Liver (tissue), 3 donors: ENCODE measurements at regions not wholly inside any gene's neighbourhood (a gene's known extent, or its start where the extent isn't known, plus 50 kb on each side); places are given as distances from the start of the nearest gene placed in this dataset.

ENCODE experiments used
- EGR1 ChIP-seq, 2 donors: IDR thresholded peaks; 2 replicates each; pipeline ENCODE4 v1.6.1; 2016 to 2018; ENCODE audit warnings: antibody characterized with exemption in 2 of 2, low read depth in 2 of 2
- FOXA1 ChIP-seq: IDR thresholded peaks from 2 replicates; pipeline ENCODE4 v1.6.1; 2016; ENCODE audit warnings: antibody characterized with exemption
- FOXA2 ChIP-seq: IDR thresholded peaks from 2 replicates; pipeline ENCODE4 v1.6.1; 2016; ENCODE audit warnings: antibody characterized with exemption
- HNF4A ChIP-seq, 2 donors: conservative IDR thresholded peaks; 2 replicates each; pipeline ENCODE4 v1.6.1; 2016; ENCODE audit warnings: antibody characterized with exemption in 2 of 2, mild to moderate bottlenecking in 2 of 2
- JUND ChIP-seq, 2 donors: IDR thresholded peaks; 2 replicates each; pipeline ENCODE4 v1.6.1; 2016; ENCODE audit warnings: antibody characterized with exemption in 2 of 2
- RAD21 ChIP-seq, 2 donors: IDR thresholded peaks; 2 replicates each; pipeline ENCODE4 v1.6.1; 2016; ENCODE audit warnings: antibody characterized with exemption in 2 of 2, mild to moderate bottlenecking in 2 of 2
- TAF1 ChIP-seq: conservative IDR thresholded peaks from 2 replicates; pipeline ENCODE4 v1.6.1; 2016; ENCODE audit warnings: antibody characterized with exemption, mild to moderate bottlenecking
- YY1 ChIP-seq: IDR thresholded peaks from 2 replicates; pipeline ENCODE4 v1.6.1; 2016; ENCODE audit warnings: antibody characterized with exemption, mild to moderate bottlenecking
- TF ChIP-seq, protein P1 (sequence below): IDR thresholded peaks from 2 replicates; pipeline ENCODE4 v1.6.1; 2016; ENCODE audit warnings: antibody characterized with exemption
- TF ChIP-seq, protein P2 (sequence below): fragments of 150-350 bp; IDR thresholded peaks from 2 replicates; pipeline ENCODE4 v1.5.1; 2017; ENCODE audit warnings: improper control_type of control experiment, low read depth, low read length; ENCODE audit not compliant: missing input control
- TF ChIP-seq, protein P3 (sequence below): IDR thresholded peaks from 2 replicates; pipeline ENCODE4 v1.6.1; 2016; ENCODE audit warnings: antibody characterized with exemption
- TF ChIP-seq, protein P4 (sequence below): IDR thresholded peaks from 2 replicates; pipeline ENCODE4 v1.6.1; 2016; ENCODE audit warnings: antibody characterized with exemption
- TF ChIP-seq, protein P5 (sequence below): IDR thresholded peaks from 2 replicates; pipeline ENCODE4 v1.6.1; 2016; ENCODE audit warnings: antibody characterized with exemption, mild to moderate bottlenecking
- donor health status: healthy.
- donor health status: healthy.

DNA sequence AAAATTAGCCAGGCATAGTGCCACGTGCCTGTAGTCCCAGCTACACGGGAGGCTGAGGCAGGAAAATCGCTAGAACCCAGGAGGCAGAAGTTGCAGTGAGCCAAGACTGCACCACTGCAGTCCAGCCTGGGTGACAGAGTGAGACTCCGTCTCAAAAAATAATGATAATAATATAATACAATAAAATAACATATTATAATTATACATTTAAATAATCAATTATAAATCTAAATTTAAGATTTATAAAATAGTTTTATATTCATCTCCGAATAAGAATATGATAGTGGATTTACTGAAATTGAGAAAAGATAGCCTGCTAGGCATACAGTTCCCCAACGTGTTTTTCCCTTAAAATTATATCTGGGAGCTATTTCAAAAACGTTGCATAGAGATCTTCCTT is 599.6 kb downstream of the CDH18 start:
- TF ChIP-seq, protein P1, sequence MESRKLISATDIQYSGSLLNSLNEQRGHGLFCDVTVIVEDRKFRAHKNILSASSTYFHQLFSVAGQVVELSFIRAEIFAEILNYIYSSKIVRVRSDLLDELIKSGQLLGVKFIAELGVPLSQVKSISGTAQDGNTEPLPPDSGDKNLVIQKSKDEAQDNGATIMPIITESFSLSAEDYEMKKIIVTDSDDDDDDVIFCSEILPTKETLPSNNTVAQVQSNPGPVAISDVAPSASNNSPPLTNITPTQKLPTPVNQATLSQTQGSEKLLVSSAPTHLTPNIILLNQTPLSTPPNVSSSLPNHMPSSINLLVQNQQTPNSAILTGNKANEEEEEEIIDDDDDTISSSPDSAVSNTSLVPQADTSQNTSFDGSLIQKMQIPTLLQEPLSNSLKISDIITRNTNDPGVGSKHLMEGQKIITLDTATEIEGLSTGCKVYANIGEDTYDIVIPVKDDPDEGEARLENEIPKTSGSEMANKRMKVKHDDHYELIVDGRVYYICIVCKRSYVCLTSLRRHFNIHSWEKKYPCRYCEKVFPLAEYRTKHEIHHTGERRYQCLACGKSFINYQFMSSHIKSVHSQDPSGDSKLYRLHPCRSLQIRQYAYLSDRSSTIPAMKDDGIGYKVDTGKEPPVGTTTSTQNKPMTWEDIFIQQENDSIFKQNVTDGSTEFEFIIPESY, result no peak
- TF ChIP-seq, protein P2, sequence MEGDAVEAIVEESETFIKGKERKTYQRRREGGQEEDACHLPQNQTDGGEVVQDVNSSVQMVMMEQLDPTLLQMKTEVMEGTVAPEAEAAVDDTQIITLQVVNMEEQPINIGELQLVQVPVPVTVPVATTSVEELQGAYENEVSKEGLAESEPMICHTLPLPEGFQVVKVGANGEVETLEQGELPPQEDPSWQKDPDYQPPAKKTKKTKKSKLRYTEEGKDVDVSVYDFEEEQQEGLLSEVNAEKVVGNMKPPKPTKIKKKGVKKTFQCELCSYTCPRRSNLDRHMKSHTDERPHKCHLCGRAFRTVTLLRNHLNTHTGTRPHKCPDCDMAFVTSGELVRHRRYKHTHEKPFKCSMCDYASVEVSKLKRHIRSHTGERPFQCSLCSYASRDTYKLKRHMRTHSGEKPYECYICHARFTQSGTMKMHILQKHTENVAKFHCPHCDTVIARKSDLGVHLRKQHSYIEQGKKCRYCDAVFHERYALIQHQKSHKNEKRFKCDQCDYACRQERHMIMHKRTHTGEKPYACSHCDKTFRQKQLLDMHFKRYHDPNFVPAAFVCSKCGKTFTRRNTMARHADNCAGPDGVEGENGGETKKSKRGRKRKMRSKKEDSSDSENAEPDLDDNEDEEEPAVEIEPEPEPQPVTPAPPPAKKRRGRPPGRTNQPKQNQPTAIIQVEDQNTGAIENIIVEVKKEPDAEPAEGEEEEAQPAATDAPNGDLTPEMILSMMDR, result no peak
- TF ChIP-seq YY1, result no peak
- TF ChIP-seq FOXA2, result no peak
- TF ChIP-seq, protein P3, sequence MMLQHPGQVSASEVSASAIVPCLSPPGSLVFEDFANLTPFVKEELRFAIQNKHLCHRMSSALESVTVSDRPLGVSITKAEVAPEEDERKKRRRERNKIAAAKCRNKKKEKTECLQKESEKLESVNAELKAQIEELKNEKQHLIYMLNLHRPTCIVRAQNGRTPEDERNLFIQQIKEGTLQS, result no peak
- no peak for TF ChIP-seq EGR1 (IDR thresholded peaks at IDR 0.05; ENCODE audit: low read depth in 2 of 2)
- TF ChIP-seq, protein P4, sequence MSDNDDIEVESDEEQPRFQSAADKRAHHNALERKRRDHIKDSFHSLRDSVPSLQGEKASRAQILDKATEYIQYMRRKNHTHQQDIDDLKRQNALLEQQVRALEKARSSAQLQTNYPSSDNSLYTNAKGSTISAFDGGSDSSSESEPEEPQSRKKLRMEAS, result no peak
- TF ChIP-seq, protein P5, sequence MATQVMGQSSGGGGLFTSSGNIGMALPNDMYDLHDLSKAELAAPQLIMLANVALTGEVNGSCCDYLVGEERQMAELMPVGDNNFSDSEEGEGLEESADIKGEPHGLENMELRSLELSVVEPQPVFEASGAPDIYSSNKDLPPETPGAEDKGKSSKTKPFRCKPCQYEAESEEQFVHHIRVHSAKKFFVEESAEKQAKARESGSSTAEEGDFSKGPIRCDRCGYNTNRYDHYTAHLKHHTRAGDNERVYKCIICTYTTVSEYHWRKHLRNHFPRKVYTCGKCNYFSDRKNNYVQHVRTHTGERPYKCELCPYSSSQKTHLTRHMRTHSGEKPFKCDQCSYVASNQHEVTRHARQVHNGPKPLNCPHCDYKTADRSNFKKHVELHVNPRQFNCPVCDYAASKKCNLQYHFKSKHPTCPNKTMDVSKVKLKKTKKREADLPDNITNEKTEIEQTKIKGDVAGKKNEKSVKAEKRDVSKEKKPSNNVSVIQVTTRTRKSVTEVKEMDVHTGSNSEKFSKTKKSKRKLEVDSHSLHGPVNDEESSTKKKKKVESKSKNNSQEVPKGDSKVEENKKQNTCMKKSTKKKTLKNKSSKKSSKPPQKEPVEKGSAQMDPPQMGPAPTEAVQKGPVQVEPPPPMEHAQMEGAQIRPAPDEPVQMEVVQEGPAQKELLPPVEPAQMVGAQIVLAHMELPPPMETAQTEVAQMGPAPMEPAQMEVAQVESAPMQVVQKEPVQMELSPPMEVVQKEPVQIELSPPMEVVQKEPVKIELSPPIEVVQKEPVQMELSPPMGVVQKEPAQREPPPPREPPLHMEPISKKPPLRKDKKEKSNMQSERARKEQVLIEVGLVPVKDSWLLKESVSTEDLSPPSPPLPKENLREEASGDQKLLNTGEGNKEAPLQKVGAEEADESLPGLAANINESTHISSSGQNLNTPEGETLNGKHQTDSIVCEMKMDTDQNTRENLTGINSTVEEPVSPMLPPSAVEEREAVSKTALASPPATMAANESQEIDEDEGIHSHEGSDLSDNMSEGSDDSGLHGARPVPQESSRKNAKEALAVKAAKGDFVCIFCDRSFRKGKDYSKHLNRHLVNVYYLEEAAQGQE, result no peak
- no peak for TF ChIP-seq FOXA1
- TF ChIP-seq RAD21 (IDR thresholded peaks at IDR 0.05), result no peak
- no peak for TF ChIP-seq TAF1
- TF ChIP-seq HNF4A (conservative IDR thresholded peaks at IDR 0.05), result no peak
- TF ChIP-seq JUND (IDR thresholded peaks at IDR 0.05), result no peak
